ENCODE measurements at regions not wholly inside any gene's neighbourhood (a gene's known extent, or its start where the extent isn't known, plus 50 kb on each side); places are given as distances from the start of the nearest gene placed in this dataset.

GRCh38 chr15:38070778-38071177 lies 136.3 kb downstream of the TMCO5A start:
- no peak for DNase-seq (ENCODE audit: unreplicated experiment)
- no peaks in the 10 kb centered on the region for H3K36me3 Mint-ChIP-seq (ENCODE audit: insufficient read depth, unreplicated experiment)
- intact Hi-C loops (cut with micrococcal nuclease): loop anchor here (5.0 kb wide), 1 partner anchor 282 kb away; no protein-coding TSS in a partner anchor
- H3K27ac Mint-ChIP-seq (ENCODE audit: low read depth, unreplicated experiment): no peak overlapping the region
- POLR2A ChIA-PET: no interaction called here
- no peak for TF ChIP-seq CTCF (IDR thresholded peaks at IDR 0.05; ENCODE audit: unreplicated experiment)
- CTCF ChIA-PET: no interaction called here
- BruUV-seq (replicated peaks): no TSS peak
- no peaks in the 10 kb centered on the region for H3K9me3 Mint-ChIP-seq (ENCODE audit: unreplicated experiment)
- no peak overlapping the region for H3K4me3 Mint-ChIP-seq (ENCODE audit: unreplicated experiment)
- peaks cover 22% of the 10 kb centered on the region for H3K4me1 Mint-ChIP-seq (ENCODE audit: insufficient read depth, unreplicated experiment)
- no peaks in the 10 kb centered on the region for H3K27me3 Mint-ChIP-seq (ENCODE audit: insufficient read depth, unreplicated experiment)

GRCh38 chr15:38071211-38071972 lies 137.0 kb downstream of the TMCO5A start:
- Mint-ChIP-seq H3K4me3 (ENCODE audit: unreplicated experiment) (peak overlapping the region; percentile 77), H3K27ac (ENCODE audit: low read depth, unreplicated experiment) (peak overlapping the region; percentile 88), H3K9me3 (ENCODE audit: unreplicated experiment) (no peaks in the 10 kb centered on the region), H3K4me1 (ENCODE audit: insufficient read depth, unreplicated experiment) (peaks cover 18% of the 10 kb centered on the region), H3K27me3 (ENCODE audit: insufficient read depth, unreplicated experiment) (no peaks in the 10 kb centered on the region), H3K36me3 (ENCODE audit: insufficient read depth, unreplicated experiment) (no peaks in the 10 kb centered on the region)
- BruUV-seq (replicated peaks): no TSS peak
- POLR2A ChIA-PET: interaction anchor here (2.8 to 2.9 kb wide), 2 partner anchors 59 to 181 kb away, joined by 23 to 54 read pairs; partner anchors contain the start of gene SPRED1
- CTCF ChIA-PET: interaction anchor here (0.7 to 1.4 kb wide), 3 partner anchors 50 to 151 kb away, joined by 3 read pairs; no protein-coding TSS in a partner anchor
- no peak for DNase-seq (ENCODE audit: unreplicated experiment)
- TF ChIP-seq CTCF (IDR thresholded peaks at IDR 0.05; ENCODE audit: unreplicated experiment): no peak
- intact Hi-C loops (cut with micrococcal nuclease): loop anchor here (5.0 kb wide), 1 partner anchor 281 kb away; no protein-coding TSS in a partner anchor

GRCh38 chr15:38072007-38072347 lies 137.5 kb downstream of the TMCO5A start:
- peak overlapping the region; percentile 77 for H3K4me3 Mint-ChIP-seq (ENCODE audit: unreplicated experiment)
- no TSS peak for BruUV-seq (replicated peaks)
- TF ChIP-seq CTCF (IDR thresholded peaks at IDR 0.05; ENCODE audit: unreplicated experiment): no peak
- no peak for DNase-seq (ENCODE audit: unreplicated experiment)
- POLR2A ChIA-PET: interaction anchor here (0.7 to 2.9 kb wide), 12 partner anchors 18 to 382 kb away, joined by 3 to 54 read pairs (median 4); partner anchors contain the start of genes FAM98B and SPRED1
- no peaks in the 10 kb centered on the region for H3K36me3 Mint-ChIP-seq (ENCODE audit: insufficient read depth, unreplicated experiment)
- intact Hi-C loops (cut with micrococcal nuclease): loop anchor here (5.0 kb wide), 1 partner anchor 280 kb away; no protein-coding TSS in a partner anchor
- H3K27ac Mint-ChIP-seq (ENCODE audit: low read depth, unreplicated experiment): peak overlapping the region; percentile 88
- no peaks in the 10 kb centered on the region for H3K27me3 Mint-ChIP-seq (ENCODE audit: insufficient read depth, unreplicated experiment)
- CTCF ChIA-PET: interaction anchor here (0.5 to 2.1 kb wide), 12 partner anchors 50 to 229 kb away, joined by 3 to 6 read pairs (median 3); no protein-coding TSS in a partner anchor
- H3K9me3 Mint-ChIP-seq (ENCODE audit: unreplicated experiment): no peaks in the 10 kb centered on the region
- H3K4me1 Mint-ChIP-seq (ENCODE audit: insufficient read depth, unreplicated experiment): peaks cover 18% of the 10 kb centered on the region

GRCh38 chr15:38072348-38073177 lies 138.1 kb downstream of the TMCO5A start:
- no TSS peak for BruUV-seq (replicated peaks)
- peak; percentile 82 for DNase-seq (ENCODE audit: unreplicated experiment)
- Mint-ChIP-seq H3K4me3 (ENCODE audit: unreplicated experiment) (peak overlapping the region; percentile 77), H3K36me3 (ENCODE audit: insufficient read depth, unreplicated experiment) (no peaks in the 10 kb centered on the region), H3K4me1 (ENCODE audit: insufficient read depth, unreplicated experiment) (peaks cover 18% of the 10 kb centered on the region), H3K9me3 (ENCODE audit: unreplicated experiment) (no peaks in the 10 kb centered on the region), H3K27ac (ENCODE audit: low read depth, unreplicated experiment) (peak overlapping the region; percentile 88), H3K27me3 (ENCODE audit: insufficient read depth, unreplicated experiment) (no peaks in the 10 kb centered on the region)
- ChIA-PET POLR2A (interaction anchor here (0.6 to 2.9 kb wide), 17 partner anchors 9 to 382 kb away, joined by 3 to 54 read pairs (median 3); partner anchors contain the start of genes FAM98B and SPRED1), CTCF (interaction anchor here (0.5 to 2.1 kb wide), 11 partner anchors 55 to 229 kb away, joined by 3 to 6 read pairs (median 3); no protein-coding TSS in a partner anchor)
- intact Hi-C loops (cut with micrococcal nuclease): loop anchor here (1.0 to 5.0 kb wide), 2 partner anchors 57 to 280 kb away; no protein-coding TSS in a partner anchor
- TF ChIP-seq CTCF (IDR thresholded peaks at IDR 0.05; ENCODE audit: unreplicated experiment): peak; percentile 21

Measured in MCF 10A (cell line).